Immature natural killer cell (primary cell): ENCODE measurements at regions not wholly inside any gene's neighbourhood (a gene's known extent, or its start where the extent isn't known, plus 50 kb on each side); places are given as distances from the start of the nearest gene placed in this dataset.

Experiments used
- DNase-seq, 3 donors: peaks; one replicate each; pipeline ENCODE4 v3.0.0; 2022; ENCODE audit warnings: mixed read lengths in 1 of 3
- H3K27ac Mint-ChIP-seq, 6 donors: one replicate each; pipeline ENCODE4 v1.8.0; 2020; ENCODE audit warnings: mixed read lengths in 6 of 6, mild to moderate bottlenecking in 5 of 6, inconsistent platforms in 4 of 6, moderate library complexity in 3 of 6
- H3K27me3 Mint-ChIP-seq, 3 donors: one replicate each; pipeline ENCODE4 v1.8.0; 2020 to 2021; ENCODE audit warnings: low read depth in 3 of 3, mild to moderate bottlenecking in 3 of 3, mixed read lengths in 3 of 3, moderate library complexity in 3 of 3, inconsistent platforms in 1 of 3
- H3K36me3 Mint-ChIP-seq, 3 donors: one replicate each; pipeline ENCODE4 v1.8.0; 2020; ENCODE audit warnings: mixed read lengths in 3 of 3, inconsistent platforms in 2 of 3, mild to moderate bottlenecking in 2 of 3
- H3K4me1 Mint-ChIP-seq, 2 donors: one replicate each; pipeline ENCODE4 v1.8.0; 2020; ENCODE audit warnings: inconsistent platforms in 2 of 2, mild to moderate bottlenecking in 2 of 2, mixed read lengths in 2 of 2, moderate library complexity in 1 of 2
- H3K4me3 Mint-ChIP-seq, 5 donors: one replicate each; pipeline ENCODE4 v1.8.0; 2020; ENCODE audit warnings: mild to moderate bottlenecking in 5 of 5, mixed read lengths in 5 of 5, inconsistent platforms in 3 of 5, moderate library complexity in 3 of 5
- H3K9me3 Mint-ChIP-seq, 6 donors: one replicate each; pipeline ENCODE4 v1.8.0; 2020; ENCODE audit warnings: mild to moderate bottlenecking in 6 of 6, mixed read lengths in 6 of 6, inconsistent platforms in 4 of 6, moderate library complexity in 3 of 6

DNA sequence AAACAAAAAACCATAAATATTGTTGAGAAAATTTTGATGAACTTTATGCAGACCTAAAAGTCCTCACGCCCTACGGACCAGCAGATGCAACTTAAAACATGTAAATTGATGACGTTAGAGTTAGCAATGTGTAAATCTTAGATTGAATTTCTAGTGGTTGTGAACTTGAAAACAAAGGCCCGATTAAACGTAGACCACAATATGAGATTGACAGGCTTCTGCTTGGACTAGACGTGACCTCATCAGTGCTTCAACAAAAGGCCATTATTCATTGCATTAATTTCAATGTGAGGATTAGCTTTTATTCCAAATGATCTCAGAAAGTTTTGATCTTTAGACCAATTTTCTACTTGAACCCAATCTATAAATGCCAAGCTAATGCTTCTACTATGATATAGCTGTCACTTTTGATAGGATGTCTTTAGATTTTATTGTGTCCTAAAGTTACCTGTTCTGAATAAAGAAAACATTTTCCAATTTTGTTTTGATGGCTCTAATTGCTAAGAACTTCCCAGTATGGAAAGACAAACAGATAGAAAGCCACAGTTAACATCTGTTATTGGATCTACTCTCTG lies 55.4 kb upstream of the SPPL2A start:
- H3K9me3 Mint-ChIP-seq: no peaks in the 10 kb centered on the region

DNA sequence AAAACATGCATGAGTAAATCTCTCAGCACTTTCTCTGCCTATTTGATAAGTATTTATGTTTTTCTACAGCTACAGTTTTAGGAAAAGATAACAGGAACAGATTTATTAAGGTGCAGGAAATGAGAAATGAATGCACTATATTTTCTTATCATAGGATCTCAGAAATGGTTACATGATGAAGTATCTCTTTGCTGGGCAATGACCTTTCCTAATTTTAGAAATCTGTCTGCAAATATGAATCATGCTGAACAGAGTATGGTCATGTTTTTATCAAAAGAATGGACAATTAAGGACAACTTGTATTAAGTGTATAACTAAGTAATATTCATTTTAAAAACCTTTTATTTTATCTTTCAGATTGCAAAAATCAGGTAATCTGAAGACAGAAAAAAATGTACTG lies 53.8 kb upstream of the SPPL2A start:
- no peaks in the 10 kb centered on the region for H3K4me1 Mint-ChIP-seq

More for the DNA sequence above, 55.4 kb upstream of the SPPL2A start:
- no peak overlapping the region for H3K27ac Mint-ChIP-seq
- H3K36me3 Mint-ChIP-seq: no peaks in the 10 kb centered on the region
- DNase-seq: no peak
- peaks cover 1 to 5% (median 2%) of the 10 kb centered on the region in 3 donors for H3K27me3 Mint-ChIP-seq
- no peak overlapping the region for H3K4me3 Mint-ChIP-seq
- H3K4me1 Mint-ChIP-seq: no peaks in the 10 kb centered on the region

DNA sequence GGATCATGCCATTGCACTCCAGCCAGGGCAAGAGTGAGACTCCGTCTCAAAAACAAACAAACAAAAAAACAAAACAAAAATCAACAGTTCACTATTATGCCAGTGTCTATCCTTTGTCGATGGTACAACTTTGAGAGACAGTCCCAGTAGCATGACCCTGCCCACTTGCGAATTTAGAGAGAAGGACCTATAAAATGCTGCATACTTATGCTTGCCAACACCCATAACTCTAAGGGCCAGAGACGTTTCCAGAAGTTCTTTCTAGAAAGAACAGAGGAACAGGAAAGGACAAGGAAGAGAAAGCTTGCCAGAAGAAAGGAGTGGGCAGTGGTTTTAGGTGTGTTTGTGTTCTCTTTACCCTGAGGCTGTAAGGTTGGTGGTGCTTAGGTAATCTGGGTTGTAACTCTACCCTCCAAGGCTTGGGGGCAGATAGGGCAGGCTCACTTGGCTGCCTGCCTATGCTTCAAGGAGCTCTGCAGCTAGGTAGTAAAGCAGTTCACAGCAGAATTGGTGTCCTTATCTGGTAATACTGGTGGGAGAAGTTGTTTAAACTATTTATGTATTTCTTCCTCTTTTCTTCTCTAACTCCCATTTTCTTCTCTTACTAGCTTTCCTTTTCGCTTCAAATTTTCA lies 50.6 kb upstream of the SPPL2A start:
- Mint-ChIP-seq H3K4me1 (no peaks in the 10 kb centered on the region), H3K9me3 (no peaks in the 10 kb centered on the region), H3K36me3 (no peaks in the 10 kb centered on the region), H3K27me3 (peaks cover 1 to 6% (median 3%) of the 10 kb centered on the region in 3 donors), H3K4me3 (no peak overlapping the region), H3K27ac (peak overlapping the region in 1 of 6 donors; percentile 44)
- no peak for DNase-seq

More for the DNA sequence above, 53.8 kb upstream of the SPPL2A start:
- Mint-ChIP-seq H3K36me3 (no peaks in the 10 kb centered on the region), H3K27ac (no peak overlapping the region), H3K4me3 (no peak overlapping the region), H3K9me3 (no peaks in the 10 kb centered on the region), H3K27me3 (peaks cover 1 to 5% (median 2%) of the 10 kb centered on the region in 3 donors)
- DNase-seq: no peak
